ENCODE measurements at regions not wholly inside any gene's neighbourhood (a gene's known extent, or its start where the extent isn't known, plus 50 kb on each side); places are given as distances from the start of the nearest gene placed in this dataset.

DNA sequence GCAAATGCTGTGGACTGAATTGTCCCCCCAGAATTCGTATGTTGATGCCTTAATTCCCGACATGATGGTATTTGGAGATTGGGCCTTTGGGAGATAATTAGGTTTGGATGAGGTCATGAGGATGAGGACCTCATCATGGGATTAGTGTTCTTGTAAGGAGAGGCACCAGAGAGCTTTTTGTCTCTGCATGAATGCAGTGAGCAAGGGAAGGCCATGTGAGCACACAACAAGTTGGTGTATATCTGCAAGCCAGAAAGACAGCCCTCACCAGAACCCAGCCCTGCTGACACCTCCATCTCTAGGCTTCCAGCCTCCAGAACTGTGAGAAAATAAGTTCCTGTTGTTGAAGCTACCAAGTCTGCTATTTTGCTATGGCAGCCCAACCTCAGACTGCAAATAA lies 51.9 kb upstream of the SMCO2 start:
- TF ChIP-seq, protein P1, sequence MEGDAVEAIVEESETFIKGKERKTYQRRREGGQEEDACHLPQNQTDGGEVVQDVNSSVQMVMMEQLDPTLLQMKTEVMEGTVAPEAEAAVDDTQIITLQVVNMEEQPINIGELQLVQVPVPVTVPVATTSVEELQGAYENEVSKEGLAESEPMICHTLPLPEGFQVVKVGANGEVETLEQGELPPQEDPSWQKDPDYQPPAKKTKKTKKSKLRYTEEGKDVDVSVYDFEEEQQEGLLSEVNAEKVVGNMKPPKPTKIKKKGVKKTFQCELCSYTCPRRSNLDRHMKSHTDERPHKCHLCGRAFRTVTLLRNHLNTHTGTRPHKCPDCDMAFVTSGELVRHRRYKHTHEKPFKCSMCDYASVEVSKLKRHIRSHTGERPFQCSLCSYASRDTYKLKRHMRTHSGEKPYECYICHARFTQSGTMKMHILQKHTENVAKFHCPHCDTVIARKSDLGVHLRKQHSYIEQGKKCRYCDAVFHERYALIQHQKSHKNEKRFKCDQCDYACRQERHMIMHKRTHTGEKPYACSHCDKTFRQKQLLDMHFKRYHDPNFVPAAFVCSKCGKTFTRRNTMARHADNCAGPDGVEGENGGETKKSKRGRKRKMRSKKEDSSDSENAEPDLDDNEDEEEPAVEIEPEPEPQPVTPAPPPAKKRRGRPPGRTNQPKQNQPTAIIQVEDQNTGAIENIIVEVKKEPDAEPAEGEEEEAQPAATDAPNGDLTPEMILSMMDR (IDR thresholded peaks at IDR 0.05), result no peak
- TF ChIP-seq POLR2A (IDR thresholded peaks at IDR 0.05), result no peak

Data from esophagus squamous epithelium (tissue), 4 donors.